ENCODE measurements at regions not wholly inside any gene's neighbourhood (a gene's known extent, or its start where the extent isn't known, plus 50 kb on each side); places are given as distances from the start of the nearest gene placed in this dataset.

DNA sequence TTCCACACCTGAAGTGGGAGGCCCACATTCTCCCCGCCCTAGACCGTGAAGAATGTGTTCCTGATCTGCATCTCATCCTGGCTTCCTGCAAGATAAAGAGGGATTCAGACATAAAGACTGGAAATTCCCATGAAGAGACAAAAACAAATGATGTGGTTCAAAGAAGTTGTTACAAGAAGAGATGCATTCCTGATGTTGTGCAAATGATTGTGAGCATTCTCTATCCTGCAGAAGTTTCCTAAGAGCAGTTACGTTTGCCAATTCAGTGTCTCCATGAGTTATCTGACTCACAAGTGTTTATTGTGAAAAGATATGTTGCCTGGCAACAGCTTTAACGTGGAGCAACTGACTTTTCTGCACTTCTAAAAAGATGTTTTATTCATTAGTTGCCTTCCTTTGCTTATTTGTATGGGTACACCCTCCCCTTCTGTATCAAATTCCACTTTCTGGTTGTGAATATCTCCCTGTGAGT lies 107.8 kb downstream of the ZIC4 start (continued):
- TF ChIP-seq, protein P1, sequence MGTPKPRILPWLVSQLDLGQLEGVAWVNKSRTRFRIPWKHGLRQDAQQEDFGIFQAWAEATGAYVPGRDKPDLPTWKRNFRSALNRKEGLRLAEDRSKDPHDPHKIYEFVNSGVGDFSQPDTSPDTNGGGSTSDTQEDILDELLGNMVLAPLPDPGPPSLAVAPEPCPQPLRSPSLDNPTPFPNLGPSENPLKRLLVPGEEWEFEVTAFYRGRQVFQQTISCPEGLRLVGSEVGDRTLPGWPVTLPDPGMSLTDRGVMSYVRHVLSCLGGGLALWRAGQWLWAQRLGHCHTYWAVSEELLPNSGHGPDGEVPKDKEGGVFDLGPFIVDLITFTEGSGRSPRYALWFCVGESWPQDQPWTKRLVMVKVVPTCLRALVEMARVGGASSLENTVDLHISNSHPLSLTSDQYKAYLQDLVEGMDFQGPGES (IDR thresholded peaks at IDR 0.05; ENCODE audit: low read depth, low read length): no peak
- TF ChIP-seq RFX5 (IDR thresholded peaks at IDR 0.05; ENCODE audit: low read length) (no peak), NFIC (IDR thresholded peaks at IDR 0.05; ENCODE audit: borderline replicate concordance) (peak; percentile 52), RCOR1 (IDR thresholded peaks at IDR 0.05; ENCODE audit: low read length) (no peak), POLR2AphosphoS5 (IDR thresholded peaks at IDR 0.05; ENCODE audit: low read depth, low read length) (no peak), RXRA (IDR thresholded peaks at IDR 0.05; ENCODE audit: borderline replicate concordance, low read depth) (no peak), FOXJ3 (CRISPR knock-in tag; IDR thresholded peaks at IDR 0.05) (no peak), TEAD4 (IDR thresholded peaks at IDR 0.05; ENCODE audit: borderline replicate concordance, insufficient read depth) (no peak; the same call in 1 of the 2 replicates), EZH2phosphoT487 (IDR thresholded peaks at IDR 0.05; ENCODE audit: borderline replicate concordance, low read depth) (no peak), FOSL2 (IDR thresholded peaks at IDR 0.05; ENCODE audit: borderline replicate concordance, low read depth) (peak; percentile 54; the same call in 1 of the 2 replicates), JUND (IDR thresholded peaks at IDR 0.05) (peak; percentile 41; the same call in 1 of the 2 replicates), ELF1 (IDR thresholded peaks at IDR 0.05) (no peak), YY1 (IDR thresholded peaks at IDR 0.05; ENCODE audit: low read depth) (no peak)
- TF ChIP-seq, protein P2, sequence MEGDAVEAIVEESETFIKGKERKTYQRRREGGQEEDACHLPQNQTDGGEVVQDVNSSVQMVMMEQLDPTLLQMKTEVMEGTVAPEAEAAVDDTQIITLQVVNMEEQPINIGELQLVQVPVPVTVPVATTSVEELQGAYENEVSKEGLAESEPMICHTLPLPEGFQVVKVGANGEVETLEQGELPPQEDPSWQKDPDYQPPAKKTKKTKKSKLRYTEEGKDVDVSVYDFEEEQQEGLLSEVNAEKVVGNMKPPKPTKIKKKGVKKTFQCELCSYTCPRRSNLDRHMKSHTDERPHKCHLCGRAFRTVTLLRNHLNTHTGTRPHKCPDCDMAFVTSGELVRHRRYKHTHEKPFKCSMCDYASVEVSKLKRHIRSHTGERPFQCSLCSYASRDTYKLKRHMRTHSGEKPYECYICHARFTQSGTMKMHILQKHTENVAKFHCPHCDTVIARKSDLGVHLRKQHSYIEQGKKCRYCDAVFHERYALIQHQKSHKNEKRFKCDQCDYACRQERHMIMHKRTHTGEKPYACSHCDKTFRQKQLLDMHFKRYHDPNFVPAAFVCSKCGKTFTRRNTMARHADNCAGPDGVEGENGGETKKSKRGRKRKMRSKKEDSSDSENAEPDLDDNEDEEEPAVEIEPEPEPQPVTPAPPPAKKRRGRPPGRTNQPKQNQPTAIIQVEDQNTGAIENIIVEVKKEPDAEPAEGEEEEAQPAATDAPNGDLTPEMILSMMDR (IDR thresholded peaks at IDR 0.05): no peak
- TF ChIP-seq, protein P3, sequence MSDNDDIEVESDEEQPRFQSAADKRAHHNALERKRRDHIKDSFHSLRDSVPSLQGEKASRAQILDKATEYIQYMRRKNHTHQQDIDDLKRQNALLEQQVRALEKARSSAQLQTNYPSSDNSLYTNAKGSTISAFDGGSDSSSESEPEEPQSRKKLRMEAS (IDR thresholded peaks at IDR 0.05; ENCODE audit: low read depth): no peak
- TF ChIP-seq, protein P4, sequence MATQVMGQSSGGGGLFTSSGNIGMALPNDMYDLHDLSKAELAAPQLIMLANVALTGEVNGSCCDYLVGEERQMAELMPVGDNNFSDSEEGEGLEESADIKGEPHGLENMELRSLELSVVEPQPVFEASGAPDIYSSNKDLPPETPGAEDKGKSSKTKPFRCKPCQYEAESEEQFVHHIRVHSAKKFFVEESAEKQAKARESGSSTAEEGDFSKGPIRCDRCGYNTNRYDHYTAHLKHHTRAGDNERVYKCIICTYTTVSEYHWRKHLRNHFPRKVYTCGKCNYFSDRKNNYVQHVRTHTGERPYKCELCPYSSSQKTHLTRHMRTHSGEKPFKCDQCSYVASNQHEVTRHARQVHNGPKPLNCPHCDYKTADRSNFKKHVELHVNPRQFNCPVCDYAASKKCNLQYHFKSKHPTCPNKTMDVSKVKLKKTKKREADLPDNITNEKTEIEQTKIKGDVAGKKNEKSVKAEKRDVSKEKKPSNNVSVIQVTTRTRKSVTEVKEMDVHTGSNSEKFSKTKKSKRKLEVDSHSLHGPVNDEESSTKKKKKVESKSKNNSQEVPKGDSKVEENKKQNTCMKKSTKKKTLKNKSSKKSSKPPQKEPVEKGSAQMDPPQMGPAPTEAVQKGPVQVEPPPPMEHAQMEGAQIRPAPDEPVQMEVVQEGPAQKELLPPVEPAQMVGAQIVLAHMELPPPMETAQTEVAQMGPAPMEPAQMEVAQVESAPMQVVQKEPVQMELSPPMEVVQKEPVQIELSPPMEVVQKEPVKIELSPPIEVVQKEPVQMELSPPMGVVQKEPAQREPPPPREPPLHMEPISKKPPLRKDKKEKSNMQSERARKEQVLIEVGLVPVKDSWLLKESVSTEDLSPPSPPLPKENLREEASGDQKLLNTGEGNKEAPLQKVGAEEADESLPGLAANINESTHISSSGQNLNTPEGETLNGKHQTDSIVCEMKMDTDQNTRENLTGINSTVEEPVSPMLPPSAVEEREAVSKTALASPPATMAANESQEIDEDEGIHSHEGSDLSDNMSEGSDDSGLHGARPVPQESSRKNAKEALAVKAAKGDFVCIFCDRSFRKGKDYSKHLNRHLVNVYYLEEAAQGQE (IDR thresholded peaks at IDR 0.05; ENCODE audit: low read depth, low read length): no peak
- TF ChIP-seq, protein P5, sequence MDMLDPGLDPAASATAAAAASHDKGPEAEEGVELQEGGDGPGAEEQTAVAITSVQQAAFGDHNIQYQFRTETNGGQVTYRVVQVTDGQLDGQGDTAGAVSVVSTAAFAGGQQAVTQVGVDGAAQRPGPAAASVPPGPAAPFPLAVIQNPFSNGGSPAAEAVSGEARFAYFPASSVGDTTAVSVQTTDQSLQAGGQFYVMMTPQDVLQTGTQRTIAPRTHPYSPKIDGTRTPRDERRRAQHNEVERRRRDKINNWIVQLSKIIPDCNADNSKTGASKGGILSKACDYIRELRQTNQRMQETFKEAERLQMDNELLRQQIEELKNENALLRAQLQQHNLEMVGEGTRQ (IDR thresholded peaks at IDR 0.05; ENCODE audit: borderline replicate concordance, low read depth, low read length): no peak

Data from SK-N-SH (cell line).